Epithelial cell of proximal tubule (primary cell): ENCODE measurements at regions not wholly inside any gene's neighbourhood (a gene's known extent, or its start where the extent isn't known, plus 50 kb on each side); places are given as distances from the start of the nearest gene placed in this dataset.

Experiments
- DNase-seq: peaks from one replicate; pipeline ENCODE4 v3.0.0-alpha.2; 2011; ENCODE audit warnings: low read depth
- H3K4me3 ChIP-seq: 2 replicates; pipeline ENCODE4 v1.5.1; 2011; ENCODE audit warnings: low read depth, mild to moderate bottlenecking, low read length
- CTCF ChIP-seq: conservative IDR thresholded peaks from 2 replicates; pipeline ENCODE4 v1.5.1; 2012; ENCODE audit warnings: low read depth, mild to moderate bottlenecking, low read length

GRCh38 chr16:5323284-5324141 is 225.9 kb upstream of the EEF2KMT start:
- DNase-seq: no peak
- TF ChIP-seq CTCF: no peak

GRCh38 chr16:5321930-5322329 is 224.3 kb upstream of the EEF2KMT start:
- no peak for TF ChIP-seq CTCF
- no peak overlapping the region for H3K4me3 ChIP-seq
- no peak for DNase-seq

More at GRCh38 chr16:5323284-5324141, 225.9 kb upstream of the EEF2KMT start:
- no peak overlapping the region for H3K4me3 ChIP-seq

GRCh38 chr16:5319799-5320198 is 222.2 kb upstream of the EEF2KMT start:
- DNase-seq: no peak
- no peak for TF ChIP-seq CTCF
- H3K4me3 ChIP-seq: no peak overlapping the region

- DNase-seq: no peak
- TF ChIP-seq CTCF: no peak
- no peak overlapping the region for H3K4me3 ChIP-seq
Observed at GRCh38 chr16:5315914-5316313, 218.3 kb upstream of the EEF2KMT start.

GRCh38 chr16:5314377-5314776 is 216.8 kb upstream of the EEF2KMT start:
- DNase-seq: no peak
- TF ChIP-seq CTCF: no peak

GRCh38 chr16:5309946-5310611 is 212.5 kb upstream of the EEF2KMT start:
- no peak overlapping the region for H3K4me3 ChIP-seq
- no peak for DNase-seq
- no peak for TF ChIP-seq CTCF

More at GRCh38 chr16:5314377-5314776, 216.8 kb upstream of the EEF2KMT start:
- H3K4me3 ChIP-seq: no peak overlapping the region
